ENCODE measurements at regions not wholly inside any gene's neighbourhood (a gene's known extent, or its start where the extent isn't known, plus 50 kb on each side); places are given as distances from the start of the nearest gene placed in this dataset.
"Not testable (repeated sequence)": the region's sequence is repeated elsewhere in the genome, so short reads cannot be mapped to it uniquely, and the experiment has no call there.

DNA sequence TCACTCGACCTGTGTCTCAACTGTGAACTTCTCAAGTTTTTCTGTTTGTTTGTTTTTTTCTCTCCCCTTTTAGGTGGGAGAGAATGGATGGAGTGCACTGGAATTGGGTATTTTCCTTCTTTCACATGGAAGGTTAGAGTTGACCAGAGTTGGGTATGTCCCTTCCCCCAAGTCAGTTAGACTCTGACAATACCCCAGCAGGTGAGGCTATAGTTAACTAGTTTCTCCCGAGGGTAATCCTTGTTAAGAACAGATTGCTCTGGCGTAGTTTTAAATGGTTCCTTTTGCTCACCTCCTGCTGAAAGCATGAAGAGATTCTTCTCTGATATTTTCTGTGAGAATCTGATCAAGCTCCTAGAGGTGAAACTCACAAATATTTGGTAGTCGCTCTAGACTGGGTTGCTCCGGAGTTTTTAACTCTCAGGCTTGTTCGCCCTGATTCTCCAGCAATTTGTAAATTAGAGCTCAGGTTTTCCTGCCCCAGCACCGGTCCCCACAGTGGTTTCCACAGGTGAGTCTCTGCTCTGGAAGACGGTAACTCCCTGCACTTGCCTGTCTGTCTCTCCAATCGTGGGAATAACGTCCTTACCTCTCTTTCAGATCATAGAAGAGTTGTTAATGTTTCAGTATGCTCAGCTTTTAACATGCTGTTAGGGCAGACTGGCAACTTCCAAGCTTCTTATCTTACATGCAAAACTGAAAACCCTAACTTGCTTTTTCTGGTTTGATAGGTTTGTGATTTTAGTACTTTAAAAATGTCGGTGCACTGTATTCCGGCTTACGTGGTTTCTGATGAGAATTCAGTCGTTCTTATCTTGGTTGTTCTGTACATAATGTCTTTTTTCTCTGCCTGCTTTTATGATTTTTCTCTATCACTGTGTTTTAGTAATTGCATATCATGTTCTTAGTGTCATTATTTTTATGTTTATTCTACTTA lies 111.2 kb upstream of the HIVEP1 start:
- Histone ChIP-seq H3K4me3 (no peak overlapping the region), H3K27ac (no peak overlapping the region)

GRCh38 chr6:11899645-11900044 lies 112.5 kb upstream of the HIVEP1 start:
- Histone ChIP-seq H3K27ac (no peak overlapping the region), H3K4me3 (no peak overlapping the region)

DNA sequence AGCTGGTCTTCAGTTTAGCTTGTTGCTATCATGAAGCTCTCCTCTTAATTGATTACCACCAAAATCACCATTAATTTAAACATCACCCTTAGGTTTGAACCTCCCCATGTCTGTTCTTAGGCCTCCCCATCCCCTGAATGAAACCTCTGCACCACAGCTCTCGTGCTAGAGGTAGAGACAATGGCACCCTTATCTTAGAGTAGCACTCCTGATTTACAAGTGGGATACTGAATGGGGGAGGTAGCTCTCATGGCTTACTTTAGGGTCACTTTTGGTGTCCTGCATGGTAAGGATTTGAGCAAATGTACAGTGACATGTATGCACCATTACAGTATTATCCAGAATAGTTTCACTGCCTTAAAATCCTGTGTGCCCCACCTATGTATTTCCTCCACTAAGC lies 115.6 kb upstream of the ADTRP start:
- H3K4me3 ChIP-seq, result no peak overlapping the region

GRCh38 chr6:11891547-11891946 lies 112.9 kb upstream of the ADTRP start:
- H3K27ac ChIP-seq, result no peak overlapping the region
- no peak overlapping the region for H3K4me3 ChIP-seq

More for the DNA sequence above, 115.6 kb upstream of the ADTRP start:
- H3K27ac ChIP-seq, result no peak overlapping the region

- H3K27ac ChIP-seq, result no peak overlapping the region
These were observed 112.2 kb upstream of the ADTRP start for GRCh38 chr6:11890849-11891248.

GRCh38 chr6:11890209-11890608 lies 111.6 kb upstream of the ADTRP start:
- Histone ChIP-seq H3K4me3 (no peak overlapping the region), H3K27ac (no peak overlapping the region)

More at GRCh38 chr6:11890849-11891248, 112.2 kb upstream of the ADTRP start:
- H3K4me3 ChIP-seq, result no peak overlapping the region

- Histone ChIP-seq H3K27ac (no peak overlapping the region), H3K4me3 (no peak overlapping the region)
These were observed 111.0 kb upstream of the ADTRP start for GRCh38 chr6:11889572-11889971.

- Histone ChIP-seq H3K27ac (no peak overlapping the region), H3K4me3 (no peak overlapping the region)
These were observed 110.1 kb upstream of the ADTRP start for GRCh38 chr6:11888727-11889126.

DNA sequence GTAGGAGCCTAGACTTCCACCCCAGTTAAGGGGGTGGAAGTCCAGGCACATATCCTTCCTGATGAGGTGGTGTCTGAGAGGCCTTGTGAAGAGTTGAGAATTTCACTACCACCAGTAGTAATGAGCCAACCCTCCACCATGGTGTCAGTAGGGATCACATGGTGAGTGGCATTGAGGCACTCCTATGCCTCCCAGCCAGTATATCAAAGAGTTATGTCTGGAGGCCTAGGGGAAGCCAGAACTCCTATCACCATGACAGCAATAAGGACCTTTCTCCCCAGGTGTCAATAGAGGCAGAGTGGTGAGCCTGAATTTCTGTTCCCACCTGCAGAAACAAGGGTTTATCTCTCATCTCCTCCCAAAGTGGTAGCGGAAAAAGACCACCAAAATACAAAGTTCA lies 106.6 kb upstream of the ADTRP start:
- H3K27ac ChIP-seq, result no peak overlapping the region
- no peak overlapping the region for H3K4me3 ChIP-seq

GRCh38 chr6:11883471-11883870 lies 104.9 kb upstream of the ADTRP start:
- not testable (repeated sequence) for H3K27ac ChIP-seq, H3K4me3 ChIP-seq

GRCh38 chr6:11880156-11880555 lies 101.6 kb upstream of the ADTRP start:
- H3K27ac ChIP-seq, H3K4me3 ChIP-seq: not testable (repeated sequence)

DNA sequence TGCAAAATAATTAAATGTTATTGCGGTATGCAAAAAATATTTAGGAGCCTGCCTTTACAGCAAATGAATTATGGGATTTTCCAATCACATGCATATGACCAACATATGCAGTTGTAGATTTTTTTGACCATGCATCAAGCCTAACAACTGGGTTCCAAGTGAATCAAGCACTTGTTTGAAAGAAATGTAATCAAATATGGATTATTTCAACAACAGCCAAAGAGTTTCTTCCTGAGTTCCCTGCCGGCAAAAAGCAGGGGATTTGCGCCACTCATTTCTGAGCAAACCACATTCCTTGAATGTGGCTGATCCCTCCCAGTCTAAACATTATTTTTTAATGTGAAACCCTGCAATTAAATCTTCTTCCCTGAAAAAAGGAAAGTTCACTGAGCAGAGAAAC lies 100.1 kb upstream of the ADTRP start:
- no peak overlapping the region for H3K4me3 ChIP-seq
- no peak overlapping the region for H3K27ac ChIP-seq

- H3K4me3 ChIP-seq, result no peak overlapping the region
These were observed 99.4 kb upstream of the ADTRP start for GRCh38 chr6:11878029-11878428.

GRCh38 chr6:11876934-11877433 lies 98.4 kb upstream of the ADTRP start:
- H3K4me3 ChIP-seq, result no peak overlapping the region
- H3K27ac ChIP-seq, result no peak overlapping the region

More at GRCh38 chr6:11878029-11878428, 99.4 kb upstream of the ADTRP start:
- no peak overlapping the region for H3K27ac ChIP-seq

- H3K27ac ChIP-seq, result no peak overlapping the region
- H3K4me3 ChIP-seq, result no peak overlapping the region
These were observed 96.9 kb upstream of the ADTRP start for GRCh38 chr6:11875325-11876109.

DNA sequence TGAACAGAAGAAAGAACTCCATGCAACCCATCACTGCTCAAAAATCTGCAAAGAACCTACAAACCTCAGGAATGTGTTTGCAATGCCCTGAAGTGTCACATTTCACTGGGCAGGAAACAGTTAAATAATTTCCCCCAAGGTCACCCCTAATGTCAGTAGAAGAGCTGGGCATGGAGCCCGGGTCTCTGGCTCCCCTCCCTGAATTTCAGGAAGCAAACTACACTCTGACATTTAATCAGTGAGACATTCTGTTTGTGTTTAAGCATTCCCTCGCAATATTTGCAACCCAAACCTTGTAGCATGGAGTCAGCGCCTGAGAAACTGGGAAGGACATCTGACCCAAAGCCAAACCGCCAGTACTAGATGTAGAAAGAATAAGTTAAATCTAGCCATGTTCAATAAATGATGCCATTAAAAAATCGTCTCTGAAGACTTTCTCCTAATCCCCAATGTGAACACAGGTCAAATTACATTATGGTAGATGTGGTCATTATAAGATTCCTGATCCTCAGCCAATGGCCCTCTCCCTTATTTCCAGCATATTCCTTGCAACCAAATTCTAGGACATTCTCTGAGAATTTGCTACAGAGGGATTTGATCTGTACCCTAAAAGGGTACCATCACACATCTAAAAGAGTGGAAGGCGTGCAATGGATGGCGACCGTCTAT lies 91.2 kb upstream of the ADTRP start:
- H3K27ac ChIP-seq, result no peak overlapping the region
- H3K4me3 ChIP-seq, result no peak overlapping the region

- Histone ChIP-seq H3K4me3 (no peak overlapping the region), H3K27ac (no peak overlapping the region)
These were observed 89.8 kb upstream of the ADTRP start for GRCh38 chr6:11868392-11868791.

- no peak overlapping the region for H3K27ac ChIP-seq
- no peak overlapping the region for H3K4me3 ChIP-seq
These were observed 87.2 kb upstream of the ADTRP start for GRCh38 chr6:11865680-11866300.

DNA sequence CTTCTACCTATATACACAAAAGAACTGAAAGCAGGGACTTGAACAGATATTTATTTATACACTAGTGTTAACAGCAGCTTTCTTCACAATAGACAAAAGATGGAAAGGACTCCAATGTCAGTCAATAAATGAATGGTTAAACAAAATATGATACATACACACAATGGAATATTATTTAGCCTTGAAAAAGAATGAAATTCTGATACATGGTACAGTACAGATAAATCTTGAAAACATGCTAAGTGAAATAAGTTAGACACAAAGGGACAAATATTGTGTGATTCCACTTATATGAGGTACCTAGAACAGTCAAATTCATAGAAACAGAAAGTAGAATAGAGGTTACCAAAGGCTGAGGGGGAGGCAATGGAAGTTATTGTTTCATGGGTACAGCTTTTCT lies 79.8 kb upstream of the ADTRP start:
- H3K27ac ChIP-seq, result no peak overlapping the region
- no peak overlapping the region for H3K4me3 ChIP-seq

DNA sequence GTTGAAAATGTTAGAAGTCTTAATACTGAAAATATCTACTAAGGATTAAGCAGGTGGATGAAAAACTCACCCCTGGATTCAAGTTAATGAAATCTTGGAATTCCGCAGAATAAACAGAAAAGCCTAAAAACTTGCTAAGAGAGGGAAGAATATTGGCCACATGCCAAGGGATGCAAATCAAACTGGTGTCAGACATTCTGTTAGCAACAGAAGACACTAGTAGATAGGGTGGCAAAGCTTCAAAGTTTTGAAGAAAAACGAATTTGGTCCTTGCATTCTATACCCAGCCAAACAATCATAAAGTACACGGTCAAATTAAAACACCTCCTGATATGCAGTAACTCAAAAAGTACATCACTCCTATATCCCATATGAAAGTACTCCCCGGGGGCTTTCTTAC lies 77.1 kb upstream of the ADTRP start:
- Histone ChIP-seq H3K27ac (no peak overlapping the region), H3K4me3 (no peak overlapping the region)
